ENCODE measurements at regions not wholly inside any gene's neighbourhood (a gene's known extent, or its start where the extent isn't known, plus 50 kb on each side); places are given as distances from the start of the nearest gene placed in this dataset.

- no peaks in the 10 kb centered on the region for H3K9me3 ChIP-seq
- H3K4me1 ChIP-seq (ENCODE audit: control insufficient read depth in 1 of 2, low read depth in 2 of 2) = no peaks in the 10 kb centered on the region
- H3K27ac ChIP-seq = no peak overlapping the region
- no peak for ATAC-seq (ENCODE audit: insufficient number of reproducible peaks, low FRiP score, low read depth)
- DNase-seq (ENCODE audit: low spot score) = no peak
- no peaks in the 10 kb centered on the region for H3K27me3 ChIP-seq (replicated peaks; ENCODE audit: insufficient read depth)
- H3K4me3 ChIP-seq = no peak overlapping the region
- TF ChIP-seq, protein P1, sequence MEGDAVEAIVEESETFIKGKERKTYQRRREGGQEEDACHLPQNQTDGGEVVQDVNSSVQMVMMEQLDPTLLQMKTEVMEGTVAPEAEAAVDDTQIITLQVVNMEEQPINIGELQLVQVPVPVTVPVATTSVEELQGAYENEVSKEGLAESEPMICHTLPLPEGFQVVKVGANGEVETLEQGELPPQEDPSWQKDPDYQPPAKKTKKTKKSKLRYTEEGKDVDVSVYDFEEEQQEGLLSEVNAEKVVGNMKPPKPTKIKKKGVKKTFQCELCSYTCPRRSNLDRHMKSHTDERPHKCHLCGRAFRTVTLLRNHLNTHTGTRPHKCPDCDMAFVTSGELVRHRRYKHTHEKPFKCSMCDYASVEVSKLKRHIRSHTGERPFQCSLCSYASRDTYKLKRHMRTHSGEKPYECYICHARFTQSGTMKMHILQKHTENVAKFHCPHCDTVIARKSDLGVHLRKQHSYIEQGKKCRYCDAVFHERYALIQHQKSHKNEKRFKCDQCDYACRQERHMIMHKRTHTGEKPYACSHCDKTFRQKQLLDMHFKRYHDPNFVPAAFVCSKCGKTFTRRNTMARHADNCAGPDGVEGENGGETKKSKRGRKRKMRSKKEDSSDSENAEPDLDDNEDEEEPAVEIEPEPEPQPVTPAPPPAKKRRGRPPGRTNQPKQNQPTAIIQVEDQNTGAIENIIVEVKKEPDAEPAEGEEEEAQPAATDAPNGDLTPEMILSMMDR (IDR thresholded peaks at IDR 0.05) = no peak
- H3K36me3 ChIP-seq = no peaks in the 10 kb centered on the region
Observed at GRCh38 chr3:168186293-168186983, 90.7 kb upstream of the GOLIM4 start.

DNA sequence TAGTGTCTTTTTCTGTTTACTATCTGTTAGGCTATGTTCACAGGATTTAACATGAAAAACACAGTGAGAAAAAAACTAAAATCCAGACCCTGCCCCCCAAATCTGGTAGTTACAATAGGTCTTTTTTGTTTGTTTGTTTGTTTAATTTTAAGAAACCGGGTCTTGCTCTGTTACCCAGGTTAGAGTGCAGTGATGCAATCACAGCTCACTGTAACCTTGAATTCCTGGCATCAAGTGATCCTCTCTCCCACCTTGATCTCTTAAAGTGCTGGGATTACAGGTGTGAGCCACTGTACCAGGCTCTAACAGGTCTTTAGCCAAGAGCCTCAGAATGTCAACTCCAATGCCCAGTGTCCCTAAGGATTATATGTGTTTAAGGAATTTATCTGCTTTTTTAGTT lies 88.0 kb upstream of the GOLIM4 start:
- TF ChIP-seq, protein P1 (IDR thresholded peaks at IDR 0.05) = no peak
- no peak overlapping the region for H3K4me3 ChIP-seq

GRCh38 chr3:168168743-168169142 lies 73.0 kb upstream of the GOLIM4 start:
- H3K27ac ChIP-seq = no peak overlapping the region
- no peaks in the 10 kb centered on the region for H3K27me3 ChIP-seq (replicated peaks; ENCODE audit: insufficient read depth)
- no peaks in the 10 kb centered on the region for H3K36me3 ChIP-seq
- TF ChIP-seq, protein P1 (IDR thresholded peaks at IDR 0.05) = no peak
- H3K9me3 ChIP-seq = no peaks in the 10 kb centered on the region
- H3K4me3 ChIP-seq = no peak overlapping the region
- H3K4me1 ChIP-seq (ENCODE audit: control insufficient read depth in 1 of 2, low read depth in 2 of 2) = no peaks in the 10 kb centered on the region
- DNase-seq (ENCODE audit: low spot score) = no peak
- ATAC-seq (ENCODE audit: insufficient number of reproducible peaks, low FRiP score, low read depth) = no peak

More for the DNA sequence above, 88.0 kb upstream of the GOLIM4 start:
- DNase-seq (ENCODE audit: low spot score) (no peak), ATAC-seq (ENCODE audit: insufficient number of reproducible peaks, low FRiP score, low read depth) (no peak)
- H3K9me3 ChIP-seq = no peaks in the 10 kb centered on the region
- no peak overlapping the region for H3K27ac ChIP-seq
- no peaks in the 10 kb centered on the region for H3K4me1 ChIP-seq (ENCODE audit: control insufficient read depth in 1 of 2, low read depth in 2 of 2)
- H3K36me3 ChIP-seq = no peaks in the 10 kb centered on the region
- H3K27me3 ChIP-seq (replicated peaks; ENCODE audit: insufficient read depth) = no peaks in the 10 kb centered on the region

DNA sequence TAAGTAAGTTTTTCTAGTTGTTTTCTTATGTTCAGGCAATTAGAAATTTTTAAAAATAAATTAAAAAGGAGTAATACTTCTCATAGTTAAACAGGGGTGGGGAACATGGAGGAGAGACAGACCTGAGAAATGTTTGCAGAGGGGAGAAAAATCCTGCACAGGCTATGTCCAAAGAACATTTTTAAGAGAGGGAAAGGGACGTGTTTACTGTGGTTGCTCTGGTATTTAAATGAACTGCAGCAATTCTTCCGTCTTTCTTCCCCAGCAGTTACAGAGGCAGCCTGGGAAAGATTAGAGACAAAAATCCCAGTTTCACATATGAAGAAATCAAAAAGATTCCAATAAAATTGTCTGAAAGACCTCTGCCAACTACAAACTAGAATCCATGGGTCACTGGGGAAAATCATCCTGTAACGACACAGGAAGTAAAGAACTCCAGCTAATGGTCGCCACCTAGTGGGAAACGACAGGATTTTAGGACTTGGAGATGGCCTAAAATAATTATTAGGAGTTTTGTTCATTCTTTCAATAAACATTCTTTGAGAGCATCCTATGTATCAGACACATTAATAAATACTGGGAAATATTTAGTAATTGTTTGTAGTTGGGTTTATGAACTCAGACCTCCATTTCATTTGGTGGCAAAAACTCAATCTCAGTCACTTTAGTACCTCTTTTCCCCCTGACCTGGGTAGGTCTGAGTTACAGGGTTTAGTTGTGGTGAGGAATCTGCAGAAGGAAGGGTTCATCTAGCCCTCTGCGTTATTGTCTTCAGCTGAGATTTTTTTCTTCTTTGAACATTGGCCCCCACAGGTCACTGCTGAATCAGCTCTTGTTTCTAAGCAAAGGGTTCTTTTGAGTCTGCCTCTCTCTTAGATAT lies 69.9 kb upstream of the GOLIM4 start:
- Histone ChIP-seq H3K36me3 (no peaks in the 10 kb centered on the region), H3K27ac (no peak overlapping the region), H3K9me3 (no peaks in the 10 kb centered on the region), H3K27me3 (replicated peaks; ENCODE audit: insufficient read depth) (no peaks in the 10 kb centered on the region), H3K4me3 (peak overlapping the region; percentile 44), H3K4me1 (ENCODE audit: control insufficient read depth in 1 of 2, low read depth in 2 of 2) (no peaks in the 10 kb centered on the region)
- DNase-seq (ENCODE audit: low spot score) (no peak), ATAC-seq (ENCODE audit: insufficient number of reproducible peaks, low FRiP score, low read depth) (peak; percentile 61)
- TF ChIP-seq, protein P1 (IDR thresholded peaks at IDR 0.05) = peak; percentile 77

DNA sequence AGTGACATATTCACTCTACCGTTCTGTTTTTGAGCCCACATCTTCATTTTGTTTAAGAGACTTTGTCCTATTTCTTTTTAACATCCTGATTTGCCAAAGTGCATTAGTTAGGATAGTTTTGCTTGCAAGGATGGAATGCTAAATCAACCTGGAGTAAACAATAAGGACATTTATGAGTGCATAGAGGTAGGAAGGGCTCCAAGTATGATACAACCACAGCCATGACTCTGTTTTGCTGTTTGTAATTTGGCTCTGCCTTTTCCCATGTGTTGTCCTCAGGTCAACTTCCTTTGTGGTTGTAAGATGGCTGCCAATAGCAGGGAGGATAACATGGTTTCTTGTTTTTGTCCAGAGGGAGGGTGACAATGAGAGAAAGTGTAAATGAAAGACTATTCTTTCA lies 66.4 kb upstream of the GOLIM4 start:
- DNase-seq (ENCODE audit: low spot score) (no peak), ATAC-seq (ENCODE audit: insufficient number of reproducible peaks, low FRiP score, low read depth) (no peak)
- Histone ChIP-seq H3K27ac (no peak overlapping the region), H3K4me3 (no peak overlapping the region), H3K36me3 (no peaks in the 10 kb centered on the region), H3K4me1 (ENCODE audit: control insufficient read depth in 1 of 2, low read depth in 2 of 2) (no peaks in the 10 kb centered on the region), H3K27me3 (replicated peaks; ENCODE audit: insufficient read depth) (no peaks in the 10 kb centered on the region), H3K9me3 (no peaks in the 10 kb centered on the region)
- TF ChIP-seq, protein P1 (IDR thresholded peaks at IDR 0.05) = no peak
